GM19043 (cell line): ENCODE measurements at regions not wholly inside any gene's neighbourhood (a gene's known extent, or its start where the extent isn't known, plus 50 kb on each side); places are given as distances from the start of the nearest gene placed in this dataset.
"Not testable (repeated sequence)": the region's sequence is repeated elsewhere in the genome, so short reads cannot be mapped to it uniquely, and the experiment has no call there.

Experiments used
- ATAC-seq: cut with Tn5 transposase; IDR thresholded peaks from one replicate; pipeline ENCODE4 v1.9.1; 2021; ENCODE audit warnings: low read depth; ENCODE audit not compliant: unreplicated experiment

DNA sequence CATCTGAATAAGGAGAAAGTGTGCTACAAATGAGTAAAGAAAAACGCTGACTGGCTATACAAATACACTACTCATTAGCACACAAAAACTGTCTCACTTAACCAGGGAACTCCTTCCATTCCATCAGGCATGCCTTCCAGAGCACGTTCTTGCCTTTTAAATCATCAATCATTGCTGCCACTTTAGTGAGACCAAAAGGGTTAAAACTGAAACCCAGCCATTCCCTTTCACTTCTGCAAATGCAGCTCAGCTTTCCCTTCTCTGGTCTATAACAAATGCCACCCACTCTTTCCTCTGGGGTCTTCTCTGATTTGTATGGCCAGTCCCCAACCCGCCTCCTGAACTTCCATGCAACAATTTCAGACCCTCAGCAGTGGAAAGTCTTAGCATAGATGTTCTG lies 231.5 kb downstream of the TRIML1 start:
- ATAC-seq: no peak

DNA sequence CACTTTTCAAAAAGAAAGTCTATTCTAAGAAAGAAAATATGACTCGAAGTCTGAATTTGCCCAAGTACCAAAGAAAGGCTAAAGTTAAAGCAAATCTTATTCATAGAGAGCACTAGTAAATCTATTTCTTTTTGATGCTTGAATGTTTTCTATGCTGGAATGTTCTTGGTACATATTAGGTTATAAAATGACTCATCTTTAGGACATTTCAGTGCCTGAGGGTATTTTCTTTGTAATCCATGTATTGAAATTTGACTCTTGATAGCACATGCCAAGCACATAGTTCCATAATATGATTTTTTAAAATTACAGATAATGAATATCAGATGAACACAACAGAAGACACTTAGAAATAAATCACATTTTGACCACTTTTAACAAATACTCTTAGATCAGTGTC lies 232.8 kb downstream of the TRIML1 start:
- ATAC-seq: no peak

DNA sequence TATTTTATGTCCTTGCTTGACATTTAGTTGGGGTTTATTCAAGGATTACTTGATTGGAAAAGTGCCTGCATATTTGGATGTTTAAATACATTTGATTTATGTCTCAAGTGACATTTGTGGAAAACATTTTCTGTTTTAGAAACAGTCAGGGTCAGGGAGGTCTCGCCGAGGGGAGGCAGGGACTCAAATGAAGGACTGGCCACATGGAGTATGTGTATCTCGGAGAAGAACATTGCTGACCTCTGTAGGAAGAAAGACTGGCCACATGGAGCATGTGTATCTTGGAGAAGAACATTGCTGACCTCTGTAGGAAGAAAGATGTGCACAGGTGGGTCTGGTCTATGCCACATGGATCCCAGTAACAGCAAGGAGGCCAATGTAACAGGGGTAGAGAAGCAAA lies 233.6 kb downstream of the TRIML1 start:
- no peak for ATAC-seq

DNA sequence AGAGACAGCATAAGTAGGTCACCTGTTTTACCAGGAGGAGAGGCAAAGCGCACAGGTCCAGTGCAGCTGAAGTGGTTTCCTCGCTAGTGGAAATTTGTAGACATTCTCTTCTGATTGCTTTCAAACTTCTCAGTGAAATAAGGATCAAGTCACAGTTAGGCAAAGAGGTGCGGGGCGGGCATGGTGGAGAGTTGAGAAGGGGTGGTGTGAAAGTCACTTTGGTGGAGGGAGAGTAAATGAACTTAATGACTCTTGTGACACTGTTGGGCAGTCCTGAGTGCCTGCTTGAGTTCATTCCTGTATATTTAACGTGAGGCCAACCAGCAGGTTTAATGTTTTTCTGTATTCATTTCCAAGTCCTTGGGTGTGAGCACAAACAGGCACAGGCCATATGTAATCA lies 235.6 kb downstream of the TRIML1 start:
- ATAC-seq: no peak

DNA sequence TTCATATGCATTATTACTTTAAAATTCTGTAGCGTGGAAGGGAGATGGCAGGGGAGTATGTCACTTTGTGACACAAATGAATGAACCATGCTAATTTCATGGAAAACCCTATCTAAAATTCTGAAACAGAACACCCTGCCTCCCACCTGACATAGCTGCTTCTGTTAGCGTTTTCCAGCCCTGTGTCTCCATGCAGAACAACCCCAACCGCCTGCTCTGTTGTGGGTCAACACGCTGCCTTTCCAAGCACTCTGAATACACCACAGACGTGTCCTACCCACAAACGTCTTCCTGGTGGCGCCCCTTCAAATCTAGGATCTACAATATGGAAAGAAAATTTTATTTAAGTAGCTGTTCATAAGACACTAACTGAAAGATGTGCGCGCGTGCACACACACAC lies 238.6 kb downstream of the TRIML1 start:
- ATAC-seq: no peak

DNA sequence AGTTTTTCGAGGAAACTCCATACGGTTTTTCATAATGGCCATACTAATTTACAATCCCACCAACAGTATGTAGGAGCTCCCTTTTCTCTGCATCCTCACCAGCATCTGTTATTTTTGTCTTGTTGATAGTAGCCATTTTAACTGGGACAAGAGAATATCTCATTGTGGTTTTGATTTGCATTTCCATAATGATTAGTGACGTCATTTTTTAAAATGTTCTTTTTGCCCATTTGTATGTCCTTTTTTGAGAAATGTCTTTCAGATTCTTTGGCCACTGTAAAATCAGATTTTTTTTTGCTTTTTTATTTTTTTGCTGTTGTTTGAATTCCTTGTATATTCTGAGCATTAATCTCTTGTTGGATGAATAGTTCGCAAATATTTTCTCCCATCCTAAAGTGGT lies 243.9 kb downstream of the TRIML1 start:
- no peak for ATAC-seq

DNA sequence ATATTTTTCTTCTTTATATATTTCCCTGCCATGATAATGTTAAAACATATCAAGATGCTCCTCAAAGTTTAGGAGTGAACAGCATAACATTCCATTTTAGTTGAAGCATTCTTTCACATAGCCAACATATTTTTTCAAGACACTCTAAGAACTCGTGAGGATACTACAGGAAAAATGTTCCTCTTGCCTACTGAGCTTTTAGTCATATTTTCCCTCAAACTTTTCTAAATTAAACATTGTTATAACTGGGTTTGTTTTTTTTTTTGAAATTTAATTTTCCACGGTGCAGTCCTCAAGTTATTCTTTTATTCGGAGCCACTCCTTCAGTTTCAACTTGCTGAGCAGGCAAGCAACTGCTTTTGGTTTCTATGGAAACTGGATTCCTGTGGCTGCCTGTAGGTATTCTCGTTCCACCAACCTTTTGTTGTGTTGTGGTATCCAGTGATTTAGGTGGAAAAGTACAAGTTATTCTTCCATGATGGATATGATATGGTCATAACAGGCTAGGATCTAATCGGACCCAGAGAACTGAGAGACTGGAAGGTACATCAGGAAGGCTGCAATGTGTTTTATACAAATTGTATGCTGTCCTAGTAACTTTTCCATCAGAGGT lies 248.0 kb downstream of the TRIML1 start:
- no peak for ATAC-seq

DNA sequence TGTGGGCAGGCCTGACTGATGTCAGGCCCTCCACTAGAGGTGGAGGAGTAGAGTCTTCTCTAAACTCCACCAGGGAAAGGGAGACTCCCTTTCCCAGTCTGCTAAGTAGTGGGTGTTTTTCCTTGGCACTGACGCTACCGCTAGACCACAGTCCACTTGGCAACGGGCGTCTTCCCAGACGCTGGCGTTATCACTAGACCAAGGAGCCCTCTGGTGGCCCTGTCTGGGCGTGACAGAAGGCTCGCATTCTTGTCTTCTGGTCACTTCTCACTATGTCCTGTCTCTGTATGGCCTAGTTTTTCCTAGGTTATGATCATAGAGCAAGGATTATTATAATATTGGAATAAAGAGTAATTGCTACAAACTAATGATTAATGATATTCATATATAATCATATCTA lies 252.1 kb downstream of the TRIML1 start:
- not testable (repeated sequence) for ATAC-seq

DNA sequence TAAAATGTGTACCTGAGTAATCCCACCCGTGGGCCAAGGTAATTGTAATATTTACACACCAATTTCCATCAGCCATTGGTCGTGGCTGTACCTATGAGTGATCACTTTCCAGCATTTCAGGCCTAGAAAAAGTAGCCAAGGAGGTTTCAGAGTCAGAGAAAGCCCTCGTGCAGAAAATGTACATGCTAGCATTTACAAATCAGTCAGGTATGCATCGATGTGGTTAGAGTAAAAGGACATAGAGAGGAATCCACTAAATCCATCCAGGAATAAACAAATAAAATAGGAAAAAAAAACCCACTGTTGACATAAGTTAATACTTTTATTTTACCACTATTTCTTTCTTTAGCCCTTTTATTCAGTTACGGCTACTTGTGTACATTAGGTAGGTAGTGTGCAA lies 256.8 kb downstream of the TRIML1 start:
- no peak for ATAC-seq

DNA sequence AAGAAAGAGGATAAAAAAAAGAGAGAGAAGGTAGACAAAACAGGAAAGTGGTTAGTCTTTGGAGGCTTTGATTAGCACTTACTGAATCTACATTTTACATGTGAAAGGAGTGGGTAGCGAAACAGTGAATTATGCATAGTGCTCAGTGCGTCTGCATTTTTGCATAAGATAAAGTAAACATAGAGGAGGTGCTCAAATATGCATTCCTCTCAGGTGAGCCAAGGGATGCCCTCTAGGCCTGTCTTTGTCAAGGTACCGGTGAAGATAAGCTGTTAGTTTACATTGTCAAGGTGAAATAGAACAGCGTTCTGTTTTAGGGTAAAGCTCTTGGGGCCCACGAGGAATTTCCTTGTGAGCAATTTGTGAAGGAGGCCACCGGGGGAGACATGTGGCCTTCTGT lies 260.6 kb downstream of the TRIML1 start:
- ATAC-seq: no peak

DNA sequence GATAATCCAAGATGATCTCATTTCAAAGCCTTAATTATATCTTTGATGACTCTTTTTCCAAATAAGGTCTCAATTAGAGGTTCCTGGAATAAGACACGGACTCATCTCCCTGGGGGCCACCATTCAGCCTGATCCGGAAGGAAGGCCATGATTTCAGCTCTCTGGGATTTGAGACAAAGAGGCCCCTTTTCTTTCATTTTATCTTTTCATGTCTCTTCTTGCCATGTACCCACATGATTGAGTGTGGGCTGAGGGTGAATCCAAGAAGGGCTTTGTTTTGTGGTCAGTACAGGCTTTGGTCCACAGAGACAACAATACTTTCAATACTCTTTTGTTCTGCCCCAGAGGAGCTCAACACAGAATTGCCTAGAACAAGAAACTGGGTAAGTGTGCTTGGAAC lies 261.2 kb downstream of the TRIML1 start:
- ATAC-seq: no peak

DNA sequence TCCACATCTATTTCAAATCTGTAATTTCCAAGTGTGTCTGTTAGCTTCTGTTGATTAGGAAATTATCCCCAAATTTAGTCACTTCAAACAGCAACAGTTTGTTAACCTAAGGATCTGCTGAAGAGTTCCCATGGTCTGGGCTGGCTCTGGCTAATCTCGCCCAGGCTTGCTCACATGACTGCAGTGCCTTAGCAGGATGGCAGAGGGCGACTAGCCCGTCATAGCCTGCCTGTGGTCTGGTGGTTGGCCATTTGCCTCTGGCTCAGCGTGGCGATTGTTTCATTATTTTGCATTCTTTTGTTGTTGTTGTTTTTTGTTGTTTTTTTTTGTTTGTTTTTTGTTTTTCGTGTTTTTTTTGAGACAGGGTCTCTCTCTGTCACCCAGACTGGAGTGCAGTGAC lies 264.0 kb downstream of the TRIML1 start:
- no peak for ATAC-seq

DNA sequence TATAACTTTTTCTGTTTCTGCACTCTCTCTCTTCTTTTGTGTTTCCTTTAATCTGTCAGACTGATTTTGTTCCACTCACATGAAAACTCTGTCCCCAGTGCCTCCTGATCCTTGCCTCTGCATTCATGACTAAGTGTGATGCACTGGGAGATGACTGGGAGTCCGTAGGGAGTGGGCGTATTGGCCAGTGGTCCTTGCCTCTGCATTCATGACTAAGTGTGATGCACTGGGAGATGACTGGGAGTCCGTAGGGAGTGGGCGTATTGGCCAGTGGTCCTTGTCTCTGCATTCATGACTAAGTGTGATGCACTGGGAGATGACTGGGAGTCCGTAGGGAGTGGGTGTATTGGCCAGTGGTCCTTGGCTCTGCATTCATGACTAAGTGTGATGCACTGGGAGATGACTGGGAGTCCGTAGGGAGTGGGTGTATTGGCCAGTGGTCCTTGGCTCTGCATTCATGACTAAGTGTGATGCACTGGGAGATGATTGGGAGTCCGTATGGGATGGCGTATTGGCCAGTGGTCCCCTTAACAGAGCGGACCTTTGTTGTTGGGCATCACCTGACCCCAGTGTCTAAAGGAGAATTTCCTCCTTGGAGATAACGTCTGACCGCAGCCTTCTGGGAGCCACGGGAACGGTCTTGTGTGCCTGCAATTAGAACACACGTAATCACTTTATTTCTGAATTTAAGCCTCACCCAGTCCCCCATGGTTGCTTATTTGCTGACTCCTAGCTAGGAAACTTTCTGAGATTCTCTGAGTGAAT lies 266.0 kb downstream of the TRIML1 start:
- not testable (repeated sequence) for ATAC-seq

DNA sequence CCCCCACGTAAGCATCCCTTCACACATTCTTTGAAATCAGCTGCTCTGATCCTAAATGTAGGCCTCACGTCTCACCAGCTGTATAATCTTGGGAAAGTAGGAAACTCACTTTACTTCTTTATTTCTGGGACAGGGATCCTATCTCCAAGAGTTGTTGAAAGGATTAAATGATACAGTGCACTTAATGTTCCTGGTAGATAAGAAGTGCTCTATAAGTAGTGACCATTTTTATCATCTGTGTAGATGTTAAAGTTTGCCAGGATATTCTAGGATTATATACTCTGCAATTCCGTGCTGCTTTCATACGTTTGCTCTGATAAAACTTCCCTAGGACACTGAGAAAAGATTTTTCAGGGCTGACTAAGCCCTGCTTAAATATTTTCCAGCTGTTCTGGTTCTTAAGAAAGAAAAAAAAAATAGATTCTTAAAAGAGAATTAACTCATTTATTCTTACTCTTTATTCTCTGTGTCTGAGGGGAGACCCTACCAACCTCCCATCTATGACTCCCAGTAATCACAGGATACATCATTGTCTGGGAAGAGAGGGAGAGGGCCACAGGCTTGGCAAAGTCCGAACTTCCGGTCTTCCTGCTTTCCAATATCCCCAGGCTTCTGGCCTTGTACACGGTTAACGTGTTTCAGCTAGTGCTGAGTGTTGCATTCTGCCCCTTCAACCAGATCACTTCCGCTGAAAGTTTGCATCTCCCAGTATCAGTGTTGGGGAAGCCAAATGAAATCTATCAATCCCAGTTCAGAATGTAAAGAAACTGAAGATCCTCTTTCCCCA lies 269.2 kb downstream of the TRIML1 start:
- no peak for ATAC-seq

DNA sequence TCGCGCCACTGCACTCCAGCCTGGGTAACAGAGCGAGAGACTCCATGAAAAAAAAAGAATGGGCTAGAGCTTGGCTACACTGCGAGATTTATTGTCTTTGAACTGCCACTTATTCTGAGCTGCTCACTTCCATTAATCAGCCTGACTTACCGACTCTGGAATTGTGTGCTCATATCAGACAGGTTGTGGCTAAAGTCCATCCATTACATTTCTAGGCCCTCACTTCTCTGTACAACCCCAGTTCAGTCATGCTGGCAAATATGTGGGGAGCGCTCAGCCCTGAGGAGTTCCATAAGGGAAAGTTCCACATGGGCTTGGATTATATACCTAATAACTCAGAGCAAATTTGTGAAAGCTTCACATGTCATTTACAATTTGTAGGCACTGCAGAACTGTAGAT lies 270.6 kb downstream of the TRIML1 start:
- no peak for ATAC-seq

DNA sequence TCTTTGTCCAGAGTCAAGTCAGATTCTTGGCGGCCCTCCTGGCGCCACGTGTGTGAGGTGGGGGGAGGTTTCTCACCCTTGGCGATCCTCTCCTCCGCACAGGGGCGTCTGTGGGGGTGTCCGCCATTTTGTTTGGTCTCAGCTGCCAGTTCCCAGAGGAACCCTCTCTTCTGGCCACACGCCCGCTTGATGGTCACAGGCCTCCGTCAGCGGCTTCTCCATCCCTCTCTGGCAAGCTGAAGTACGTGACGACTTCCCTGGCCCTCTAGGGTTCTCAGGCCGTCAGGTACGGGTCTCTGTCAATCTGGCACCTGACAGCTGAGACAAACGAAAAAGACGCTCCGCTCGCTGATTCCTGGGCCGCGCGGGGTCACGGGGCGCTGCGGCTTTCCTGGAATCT lies 272.6 kb downstream of the TRIML1 start:
- ATAC-seq: no peak

DNA sequence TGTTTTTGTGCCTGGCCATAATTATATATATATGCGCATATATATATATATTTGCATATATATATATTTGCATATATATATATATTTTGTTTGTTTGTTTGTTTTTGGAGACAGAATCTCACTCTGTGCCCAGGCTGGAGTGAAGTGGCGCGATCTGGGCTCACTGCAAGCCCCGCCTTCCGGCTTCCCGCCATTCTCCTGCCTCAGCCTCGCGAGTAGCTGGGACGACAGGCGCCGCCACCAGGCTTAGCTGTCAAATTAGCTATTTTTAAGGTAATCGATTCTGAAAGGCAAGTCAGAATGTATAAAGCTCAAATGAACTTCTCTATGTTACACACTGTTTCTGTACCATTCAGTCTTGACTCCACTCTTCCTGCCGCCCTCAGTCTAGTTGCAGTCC lies 273.3 kb downstream of the TRIML1 start:
- no peak for ATAC-seq

DNA sequence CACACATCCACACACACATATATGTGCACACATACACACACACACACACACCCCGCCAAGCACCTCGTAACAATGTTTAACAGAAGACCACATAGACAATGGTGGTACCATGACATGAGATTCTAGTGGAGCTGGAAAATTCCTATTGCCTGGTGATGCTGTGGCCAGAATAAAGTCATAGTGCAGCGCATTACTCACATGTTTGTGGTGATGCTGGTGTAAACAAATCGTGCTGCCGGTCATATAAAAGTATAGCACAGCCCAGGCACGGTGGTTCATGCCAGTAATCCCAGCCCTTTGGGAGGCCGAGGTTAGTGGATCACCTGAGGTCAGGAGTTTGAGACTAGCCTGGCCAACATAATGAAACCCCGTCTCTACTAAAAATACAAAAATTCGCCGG lies 275.2 kb downstream of the TRIML1 start:
- ATAC-seq: no peak

DNA sequence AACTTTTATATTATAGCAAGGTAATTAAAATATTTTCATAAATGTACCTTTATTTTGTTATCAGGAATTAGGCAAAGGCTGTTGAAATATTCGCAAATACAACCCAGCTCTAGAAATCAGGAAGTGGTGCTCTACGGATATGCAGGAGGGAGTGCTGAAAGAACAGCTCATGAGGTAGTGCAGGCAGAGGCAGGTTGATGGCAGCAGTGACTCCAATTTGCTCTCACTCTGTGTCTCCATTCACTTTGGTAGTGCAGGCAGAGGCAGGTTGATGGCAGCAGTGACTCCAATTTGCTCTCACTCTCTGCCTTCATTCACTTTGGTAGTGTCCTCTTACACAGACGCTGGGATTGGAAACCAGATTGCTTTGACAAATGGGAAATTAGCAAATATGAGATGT lies 277.9 kb downstream of the TRIML1 start:
- no peak for ATAC-seq

DNA sequence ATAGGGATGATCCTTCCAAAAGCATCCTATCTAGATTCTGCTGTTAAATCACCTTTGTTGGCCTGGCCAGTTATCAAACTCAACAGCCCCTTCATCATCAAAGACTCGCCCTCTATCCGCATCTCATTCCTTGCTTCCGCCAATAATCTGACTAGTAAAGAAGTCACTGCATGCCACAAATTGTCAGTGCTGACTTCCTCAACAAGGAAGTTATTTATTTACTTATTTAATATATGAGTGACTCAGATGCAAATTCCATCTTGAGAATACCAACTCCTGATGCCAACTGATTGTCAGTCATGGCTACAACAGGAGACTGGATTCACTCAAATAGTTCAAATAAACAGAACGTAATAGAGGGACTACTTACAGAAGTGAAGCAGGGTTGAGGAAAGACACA lies 283.8 kb downstream of the TRIML1 start:
- no peak for ATAC-seq

DNA sequence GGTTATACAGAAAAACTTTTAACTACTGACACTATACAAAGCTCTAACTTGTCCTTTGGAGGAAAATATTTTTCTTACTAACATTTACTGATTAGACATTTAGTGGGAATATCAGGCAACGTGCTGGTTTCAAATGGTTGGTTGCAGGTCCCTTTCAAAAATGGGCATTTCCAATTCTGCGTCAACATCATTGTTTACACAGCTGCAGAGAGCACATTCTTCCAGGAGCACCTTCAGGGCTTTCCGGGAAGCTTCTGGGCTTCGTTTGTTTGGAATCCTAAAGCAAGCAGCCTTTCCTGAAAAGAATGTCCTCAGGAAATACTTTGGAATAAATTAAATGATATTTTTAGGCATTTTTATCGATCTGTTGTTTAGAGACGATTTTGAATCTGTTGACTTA lies 289.7 kb downstream of the TRIML1 start:
- no peak for ATAC-seq

DNA sequence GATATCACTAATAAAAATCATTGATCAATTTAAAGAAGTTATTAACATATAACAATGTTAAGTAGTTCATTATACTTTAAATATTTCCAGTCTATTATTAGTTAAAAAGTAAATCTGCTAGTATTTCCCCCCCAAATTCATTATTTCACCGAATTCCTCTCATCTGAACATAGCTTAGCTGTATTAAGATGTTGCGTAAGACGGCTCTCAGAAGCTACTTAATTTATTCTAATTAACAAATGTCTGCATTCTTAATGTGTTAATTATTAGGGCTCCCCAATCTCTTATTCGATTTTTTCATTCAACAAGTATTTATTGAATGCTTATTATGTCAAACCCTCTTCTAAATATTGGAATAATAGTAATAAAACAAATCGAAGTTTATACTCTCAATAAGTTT lies 290.7 kb downstream of the TRIML1 start:
- no peak for ATAC-seq
